H1 (cell line): ENCODE measurements at regions not wholly inside any gene's neighbourhood (a gene's known extent, or its start where the extent isn't known, plus 50 kb on each side); places are given as distances from the start of the nearest gene placed in this dataset.

Source experiments
- CTCF ChIA-PET: fragments of 300-600 bp; sonication (Branson Sonifier 250); formaldehyde crosslinking; loops from one replicate; lab custom pipeline; 2021; ENCODE audit not compliant: partially characterized antibody; lab: Charles Lee
- POLR2A ChIA-PET: fragments of 300-600 bp; sonication (Branson Sonifier 250); formaldehyde crosslinking; loops from one replicate; lab custom pipeline; 2021; ENCODE audit warnings: inconsistent platforms; ENCODE audit not compliant: partially characterized antibody; lab: Charles Lee
- DNase-seq, 2 experiments: peaks; one replicate each; pipeline versions ENCODE4 v3.0.0 to v3.0.0-alpha.2; 2010 to 2022; ENCODE audit warnings: low spot score in 2 of 2, low read depth in 1 of 2, mixed read lengths in 1 of 2
- FAIRE-seq: peaks from 2 replicates; lab custom pipeline; 2011; peaks lifted over from hg19 to GRCh38; lab: Jason Lieb, UNC
- H2AFZ ChIP-seq: 2 replicates; pipeline ENCODE4 v1.8.1; 2012; ENCODE audit warnings: low read length, inconsistent platforms
- H2AK5ac ChIP-seq: 2 replicates; pipeline ENCODE4 v1.6.1; 2013; ENCODE audit warnings: low read depth, low read length
- H2BK120ac ChIP-seq: replicated peaks from 2 replicates; pipeline ENCODE3; 2013; ENCODE audit warnings: low read depth, low read length, inconsistent platforms
- H2BK12ac ChIP-seq: 2 replicates; pipeline ENCODE4 v1.6.1; 2013; ENCODE audit warnings: low read depth, low read length
- H2BK15ac ChIP-seq: 2 replicates; pipeline ENCODE4 v1.6.1; 2013; ENCODE audit warnings: low read length
- H2BK20ac ChIP-seq: 2 replicates; pipeline ENCODE4 v1.6.1; 2013; ENCODE audit warnings: low read length
- H2BK5ac ChIP-seq: 2 replicates; pipeline ENCODE4 v1.6.1; 2013; ENCODE audit warnings: low read depth, low read length
- H3K14ac ChIP-seq: 2 replicates; pipeline ENCODE4 v1.6.1; 2013; ENCODE audit warnings: inconsistent platforms; ENCODE audit not compliant: insufficient read length
- H3K18ac ChIP-seq: 2 replicates; pipeline ENCODE4 v1.6.1; 2013; ENCODE audit warnings: low read length; ENCODE audit errors: extremely low read depth
- H3K23ac ChIP-seq: 2 replicates; pipeline ENCODE4 v1.6.1; 2013; ENCODE audit warnings: inconsistent platforms; ENCODE audit not compliant: insufficient read length
- H3K23me2 ChIP-seq: 2 replicates; pipeline ENCODE4 v1.6.1; 2013; ENCODE audit warnings: low read depth, low read length
- H3K27ac ChIP-seq: 2 replicates; pipeline ENCODE4 v1.6.1; 2011; ENCODE audit warnings: low read depth, low read length, inconsistent platforms
- H3K27me3 ChIP-seq, 4 experiments: replicated peaks in 1 of 4; 1 replicate in 1 of 4; 2 replicates in 3 of 4; pipeline versions ENCODE4 v1.6.1 to v1.8.1; 2011 to 2013; ENCODE audit warnings: low read length in 3 of 4, mild to moderate bottlenecking in 3 of 4, inconsistent platforms in 2 of 4, mixed read lengths in 2 of 4, moderate library complexity in 1 of 4; ENCODE audit not compliant: control insufficient read depth in 3 of 4, insufficient read depth in 3 of 4; ENCODE audit errors: extremely low read depth in 1 of 4
- H3K36me3 ChIP-seq, 4 experiments: 2 replicates each; pipeline versions ENCODE4 v1.6.1 to v1.8.1; 2011 to 2013; ENCODE audit warnings: mild to moderate bottlenecking in 4 of 4, low read length in 3 of 4, moderate library complexity in 2 of 4, control low read depth in 1 of 4, inconsistent platforms in 1 of 4; ENCODE audit not compliant: insufficient read depth in 4 of 4, control insufficient read depth in 2 of 4
- H3K4ac ChIP-seq: replicated peaks from 2 replicates; pipeline ENCODE3; 2013; ENCODE audit warnings: low read length, low read depth, mixed read lengths, inconsistent platforms; ENCODE audit not compliant: insufficient read length
- H3K4me1 ChIP-seq, 4 experiments: replicated peaks in 1 of 4; 1 replicate in 1 of 4; 2 replicates in 3 of 4; pipeline versions ENCODE4 v1.6.1 to v1.8.1; 2011 to 2013; ENCODE audit warnings: low read length in 3 of 4, inconsistent platforms in 2 of 4, mixed read lengths in 1 of 4; ENCODE audit not compliant: insufficient read depth in 4 of 4, control insufficient read depth in 3 of 4
- H3K4me2 ChIP-seq, 2 experiments: 2 replicates each; pipeline versions ENCODE4 v1.6.1 to v1.8.1; 2011 to 2013; ENCODE audit warnings: low read depth in 2 of 2, low read length in 2 of 2, control low read depth in 1 of 2, inconsistent platforms in 1 of 2, mild to moderate bottlenecking in 1 of 2; ENCODE audit not compliant: insufficient read depth in 1 of 2
- H3K4me3 ChIP-seq, 4 experiments: fragments of 200-600, 300-600 bp in 1 of 4; sonication (generic), shearing (Covaris generic), sonication (Bioruptor Twin) in 1 of 4; 2 replicates each; pipeline versions ENCODE4 v1.5.1 to v1.8.1; 2011 to 2016; ENCODE audit warnings: low read length in 4 of 4, low read depth in 3 of 4, control low read depth in 2 of 4, inconsistent platforms in 2 of 4, mild to moderate bottlenecking in 2 of 4, mixed read lengths in 1 of 4, moderate library complexity in 1 of 4; ENCODE audit not compliant: insufficient read depth in 2 of 4; ENCODE audit errors: extremely low read depth in 1 of 4
- H3K56ac ChIP-seq: replicated peaks from 2 replicates; pipeline ENCODE3; 2013; ENCODE audit warnings: low read depth, mild to moderate bottlenecking, mixed read lengths, low read length, inconsistent platforms; ENCODE audit not compliant: insufficient read length
- H3K79me1 ChIP-seq: 2 replicates; pipeline ENCODE4 v1.6.1; 2013; ENCODE audit warnings: low read depth, low read length, control low read depth
- H3K79me2 ChIP-seq, 2 experiments: 2 replicates each; pipeline versions ENCODE4 v1.6.1 to v1.8.1; 2012 to 2013; ENCODE audit warnings: low read length in 2 of 2, mild to moderate bottlenecking in 2 of 2, inconsistent platforms in 1 of 2; ENCODE audit not compliant: insufficient read depth in 2 of 2, control insufficient read depth in 1 of 2
- H3K9ac ChIP-seq, 4 experiments: replicated peaks in 1 of 4; 1 replicate in 1 of 4; 2 replicates in 3 of 4; pipeline versions ENCODE4 v1.6.1 to v1.8.1; 2011 to 2013; ENCODE audit warnings: low read depth in 3 of 4, low read length in 3 of 4, control low read depth in 2 of 4, mild to moderate bottlenecking in 2 of 4, moderate library complexity in 2 of 4, inconsistent platforms in 1 of 4; ENCODE audit errors: extremely low read depth in 1 of 4
- H3K9me3 ChIP-seq, 2 experiments: 2 replicates each; pipeline versions ENCODE4 v1.6.1 to v1.8.1; 2012 to 2013; ENCODE audit warnings: mild to moderate bottlenecking in 2 of 2, moderate library complexity in 2 of 2, control low read depth in 1 of 2, inconsistent platforms in 1 of 2, low read depth in 1 of 2, low read length in 1 of 2, mixed read lengths in 1 of 2; ENCODE audit not compliant: insufficient read depth in 2 of 2
- H4K20me1 ChIP-seq, 2 experiments: replicated peaks in 1 of 2; 2 replicates each; pipeline versions ENCODE3 to v1.8.1; 2011 to 2013; ENCODE audit warnings: inconsistent platforms in 2 of 2, low read length in 2 of 2, mild to moderate bottlenecking in 1 of 2; ENCODE audit not compliant: insufficient read depth in 2 of 2, control insufficient read depth in 1 of 2
- H4K5ac ChIP-seq: 2 replicates; pipeline ENCODE4 v1.6.1; 2013; ENCODE audit warnings: low read length, low read depth, mixed read lengths, inconsistent platforms; ENCODE audit not compliant: insufficient read length
- H4K8ac ChIP-seq: 2 replicates; pipeline ENCODE4 v1.8.0; 2013; ENCODE audit warnings: mild to moderate bottlenecking, moderate library complexity, low read length, inconsistent platforms; ENCODE audit not compliant: insufficient read depth; ENCODE audit errors: extremely low read depth
- H4K91ac ChIP-seq: replicated peaks from 2 replicates; pipeline ENCODE3; 2013; ENCODE audit warnings: low read length, mixed read lengths, inconsistent platforms; ENCODE audit not compliant: insufficient read length
- SIN3A ChIP-seq, 2 experiments: IDR thresholded peaks in 1 of 2; conservative IDR thresholded peaks in 1 of 2; 2 replicates each; pipeline ENCODE4 v1.6.1; 2011 to 2012; ENCODE audit warnings: low read length in 2 of 2, improper control_type of control experiment in 1 of 2, low read depth in 1 of 2, mild to moderate bottlenecking in 1 of 2
- WGBS, 2 experiments: shearing (Covaris generic) in 1 of 2; methylation state at CpG; one replicate each; pipeline versions ENCODE4 v1.1.6 to v1.1.7; 2013 to 2015; ENCODE audit warnings: low lambda C conversion rate in 2 of 2, mixed read lengths in 2 of 2, inconsistent platforms in 1 of 2, low coverage in 1 of 2, missing lambda C conversion rate in 1 of 2; ENCODE audit not compliant: insufficient replicate concordance in 2 of 2, insufficient coverage in 1 of 2, insufficient read length in 1 of 2; ENCODE audit errors: extremely low coverage in 1 of 2, missing lambda C conversion rate in 1 of 2; 5-methylcytosine and 5-hydroxymethylcytosine counted together

DNA sequence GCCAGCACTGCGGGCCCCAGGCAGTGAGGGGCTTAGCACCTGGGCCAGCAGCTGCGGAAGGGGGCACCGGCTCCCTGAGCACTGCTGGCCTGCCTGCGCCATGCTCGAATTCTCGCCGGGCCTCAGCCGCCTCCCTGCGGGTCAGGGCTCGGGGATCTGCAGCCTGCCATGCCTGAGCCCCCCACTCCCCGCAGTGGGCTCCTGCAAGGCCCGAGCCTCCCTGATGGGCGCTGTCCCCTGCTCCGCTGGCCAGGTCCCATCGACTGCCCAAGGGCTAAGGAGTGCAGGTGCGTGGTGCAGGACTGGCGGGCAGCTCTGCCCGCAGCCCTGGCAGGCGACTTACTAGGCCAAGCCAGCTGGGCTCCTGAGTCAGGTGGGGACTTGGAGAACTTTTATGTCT lies 133.3 kb upstream of the LMNTD1 start:
- Histone ChIP-seq H3K9me3 (no peaks in the 10 kb centered on the region), H3K14ac (no peak overlapping the region)
- no peak for TF ChIP-seq SIN3A (conservative IDR thresholded peaks at IDR 0.05 in 1 of 2, IDR thresholded peaks at IDR 0.05 in 1 of 2; ENCODE audit: low read depth in 1 of 2, low read length in 2 of 2)
- TF ChIP-seq, all 59 proteins: peak for 0
- Histone ChIP-seq H3K23me2 (no peaks in the 10 kb centered on the region), H2BK12ac (no peak overlapping the region), H3K18ac (no peak overlapping the region), H3K79me1 (no peaks in the 10 kb centered on the region), H3K27me3 (no peaks in the 10 kb centered on the region), H2BK5ac (no peak overlapping the region), H4K20me1 (no peaks in the 10 kb centered on the region), H3K4ac (no peak overlapping the region), H3K23ac (no peak overlapping the region), H3K56ac (no peak overlapping the region), H2BK120ac (no peak overlapping the region), H2AFZ (no peak overlapping the region), H2BK15ac (no peak overlapping the region), H3K4me1 (peaks cover 0 to 7% (median 4%) of the 10 kb centered on the region in 4 experiments; a peak in 4 of 7 replicates), H2BK20ac (no peak overlapping the region), H2AK5ac (no peak overlapping the region), H3K27ac (no peak overlapping the region), H4K5ac (no peak overlapping the region), H4K91ac (no peak overlapping the region), H3K79me2 (no peaks in the 10 kb centered on the region), H3K36me3 (no peaks in the 10 kb centered on the region), H4K8ac (no peak overlapping the region), H3K9ac (no peak overlapping the region), H3K4me2 (no peak overlapping the region), H3K4me3 (no peak overlapping the region)
- 97% methylated on average over 17 of the region's 19 CpGs; no CpG with 5 or more reads in 1 of the 2 experiments for WGBS, 2 experiments
- DNase-seq: no peak
- no peak for FAIRE-seq
- CTCF ChIA-PET: interaction anchor here (1.1 to 1.6 kb wide), 2 partner anchors 9 to 11 kb away, joined by 4 read pairs; no protein-coding TSS in a partner anchor
- POLR2A ChIA-PET: no interaction called here
